HEK293 (cell line): ENCODE measurements at regions not wholly inside any gene's neighbourhood (a gene's known extent, or its start where the extent isn't known, plus 50 kb on each side); places are given as distances from the start of the nearest gene placed in this dataset.

Experiments
- CTCF ChIA-PET: fragments of 350-600 bp; formaldehyde crosslinking; extraction: SDS; loops from one replicate; lab custom pipeline; 2021; ENCODE audit warnings: antibody characterized with exemption; lab: Yijun Ruan, JAX
- POLR2A ChIA-PET: fragments of 300-600 bp; formaldehyde crosslinking; extraction: SDS; loops from one replicate; lab custom pipeline; 2020; ENCODE audit warnings: antibody characterized with exemption, inconsistent platforms; lab: Yijun Ruan, JAX
- H3K27ac ChIP-seq: fragments of 200-500 bp; sonication (Bioruptor generic); 2 replicates; pipeline ENCODE4 v1.5.1; 2014; ENCODE audit warnings: low read depth, low read length, control low read depth, inconsistent platforms; ENCODE audit errors: extremely low read depth
- H3K36me3 ChIP-seq, 2 experiments: fragments of 200-500 bp in 1 of 2; sonication (Bioruptor generic) in 1 of 2; 1 replicate in 1 of 2; 2 replicates in 1 of 2; pipeline ENCODE4 v1.5.1; 2014 to 2017; ENCODE audit warnings: inconsistent platforms in 2 of 2, low read length in 2 of 2; ENCODE audit not compliant: control insufficient read depth in 2 of 2, insufficient read depth in 1 of 2
- H3K4me1 ChIP-seq: fragments of 200-500 bp; sonication (Bioruptor generic); 2 replicates; pipeline ENCODE4 v1.5.1; 2014; ENCODE audit warnings: mild to moderate bottlenecking, low read length, inconsistent platforms; ENCODE audit not compliant: control insufficient read depth, insufficient read depth
- H3K4me3 ChIP-seq: 2 replicates; pipeline ENCODE4 v1.5.1; 2011; ENCODE audit warnings: low read depth, mild to moderate bottlenecking, control low read depth, low read length, moderate library complexity
- H3K9me3 ChIP-seq: fragments of 200-500 bp; sonication (Bioruptor generic); 2 replicates; pipeline ENCODE4 v1.5.1; 2014; ENCODE audit warnings: low read depth, low read length, inconsistent platforms; ENCODE audit not compliant: control insufficient read depth, insufficient read depth
- GLI2 ChIP-seq: fragments of 450-650 bp; formaldehyde crosslinking; IDR thresholded peaks from 2 replicates; pipeline ENCODE4; 2017; ENCODE audit warnings: missing biosample characterization, missing genetic modification characterization, low read depth, borderline replicate concordance
- GLI4 ChIP-seq: fragments of 450-650 bp; formaldehyde crosslinking; IDR thresholded peaks from 2 replicates; pipeline ENCODE4 v1.5.1; 2016; ENCODE audit warnings: missing biosample characterization, missing genetic modification characterization
- GLIS2 ChIP-seq: fragments of 450-650 bp; formaldehyde crosslinking; IDR thresholded peaks from 2 replicates; pipeline ENCODE4 v1.5.1; 2016; ENCODE audit warnings: missing biosample characterization, missing genetic modification characterization
- HOXD13 ChIP-seq: sonication (generic); formaldehyde crosslinking; IDR thresholded peaks from 2 replicates; pipeline ENCODE4 v1.8.0; 2022; ENCODE audit warnings: missing genetic modification reagents, borderline replicate concordance
- ZBTB17 ChIP-seq: fragments of 450-650 bp; formaldehyde crosslinking; IDR thresholded peaks from 2 replicates; pipeline ENCODE4 v1.5.1; 2016; ENCODE audit warnings: missing biosample characterization, missing genetic modification characterization
- ZEB2 ChIP-seq: fragments of 450-650 bp; formaldehyde crosslinking; IDR thresholded peaks from 2 replicates; pipeline ENCODE4 v1.5.1; 2016; ENCODE audit warnings: missing biosample characterization, missing genetic modification characterization
- ZNF146 ChIP-seq: fragments of 450-650 bp; formaldehyde crosslinking; IDR thresholded peaks from 2 replicates; pipeline ENCODE4 v1.5.1; 2016; ENCODE audit warnings: missing biosample characterization, missing genetic modification characterization
- ZNF19 ChIP-seq: fragments of 450-650 bp; formaldehyde crosslinking; IDR thresholded peaks from 2 replicates; pipeline ENCODE4; 2016; ENCODE audit warnings: missing biosample characterization, missing genetic modification characterization, low read depth
- ZNF335 ChIP-seq: fragments of 450-650 bp; formaldehyde crosslinking; conservative IDR thresholded peaks from 2 replicates; pipeline ENCODE4 v1.5.1; 2016; ENCODE audit warnings: missing biosample characterization, missing genetic modification characterization
- ZNF423 ChIP-seq: fragments of 450-650 bp; formaldehyde crosslinking; IDR thresholded peaks from 2 replicates; pipeline ENCODE4 v1.5.1; 2016; ENCODE audit warnings: missing biosample characterization, missing genetic modification characterization
- ZNF501 ChIP-seq: fragments of 450-650 bp; formaldehyde crosslinking; IDR thresholded peaks from 2 replicates; pipeline ENCODE4 v1.5.1; 2016; ENCODE audit warnings: missing biosample characterization, missing genetic modification characterization
- ZNF510 ChIP-seq: fragments of 450-650 bp; formaldehyde crosslinking; IDR thresholded peaks from 2 replicates; pipeline ENCODE4 v1.5.1; 2018; ENCODE audit warnings: mild to moderate bottlenecking, missing genetic modification characterization, missing biosample characterization; ENCODE audit not compliant: insufficient replicate concordance
- ZNF521 ChIP-seq: fragments of 450-650 bp; formaldehyde crosslinking; IDR thresholded peaks from 2 replicates; pipeline ENCODE4 v1.5.1; 2017; ENCODE audit warnings: missing biosample characterization, mild to moderate bottlenecking, missing genetic modification characterization
- ZNF548 ChIP-seq: fragments of 450-650 bp; formaldehyde crosslinking; IDR thresholded peaks from 2 replicates; pipeline ENCODE4 v1.5.1; 2016; ENCODE audit warnings: missing biosample characterization, missing genetic modification characterization
- ZNF585B ChIP-seq: fragments of 450-650 bp; formaldehyde crosslinking; IDR thresholded peaks from 2 replicates; pipeline ENCODE4 v1.5.1; 2016; ENCODE audit warnings: missing biosample characterization, missing genetic modification characterization
- ZNF654 ChIP-seq: fragments of 450-650 bp; formaldehyde crosslinking; IDR thresholded peaks from 2 replicates; pipeline ENCODE4 v1.5.1; 2016; ENCODE audit warnings: low read depth, missing biosample characterization, missing genetic modification characterization
- ZSCAN23 ChIP-seq: fragments of 450-650 bp; formaldehyde crosslinking; IDR thresholded peaks from 2 replicates; pipeline ENCODE4 v1.5.1; 2016; ENCODE audit warnings: missing biosample characterization, missing genetic modification characterization
- ZSCAN30 ChIP-seq: fragments of 450-650 bp; IDR thresholded peaks from 2 replicates; pipeline ENCODE4 v1.5.1; 2018; ENCODE audit warnings: missing biosample characterization, mild to moderate bottlenecking, missing genetic modification characterization, moderate library complexity
- TF ChIP-seq, protein P1 (sequence below): fragments of 450-650 bp; formaldehyde crosslinking; IDR thresholded peaks from 2 replicates; pipeline ENCODE4 v1.5.1; 2016; ENCODE audit warnings: missing biosample characterization, missing genetic modification characterization
- TF ChIP-seq, protein P2 (sequence below): fragments of 450-650 bp; formaldehyde crosslinking; IDR thresholded peaks from 2 replicates; pipeline ENCODE4 v1.5.1; 2016; ENCODE audit warnings: missing biosample characterization, missing genetic modification characterization
- TF ChIP-seq, protein P3 (sequence below): fragments of 450-650 bp; formaldehyde crosslinking; IDR thresholded peaks from 2 replicates; pipeline ENCODE4 v1.5.1; 2016; ENCODE audit warnings: missing biosample characterization, missing genetic modification characterization

DNA sequence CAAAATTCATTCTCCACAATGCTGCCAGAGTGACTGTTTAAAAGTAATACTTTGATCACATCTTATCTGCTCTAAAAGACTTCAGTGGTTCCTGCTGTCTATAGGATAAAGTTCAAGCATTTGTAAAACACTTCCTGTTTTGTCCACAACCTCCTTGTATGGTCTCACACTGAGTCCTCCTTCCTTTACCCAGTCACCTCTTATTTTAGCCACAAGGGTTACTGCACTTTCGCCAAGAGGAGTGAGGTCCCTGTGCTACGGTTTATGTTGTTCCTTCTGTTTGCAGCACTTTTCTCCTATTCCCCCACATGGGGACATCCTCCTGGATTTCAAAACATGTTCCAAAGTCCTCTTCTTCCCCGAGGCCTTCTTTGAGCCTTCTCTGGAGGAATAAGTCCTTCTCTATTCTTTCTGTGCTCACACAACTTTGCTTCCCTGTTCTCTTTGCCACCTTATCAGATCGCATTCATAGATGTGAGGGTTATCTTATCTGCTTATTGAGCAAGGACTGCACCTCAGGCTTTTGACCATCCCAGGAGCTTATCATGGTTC is 112.2 kb upstream of the NABP1 start:
- Histone ChIP-seq H3K4me1 (no peaks in the 10 kb centered on the region), H3K9me3 (no peaks in the 10 kb centered on the region), H3K27ac (no peak overlapping the region), H3K4me3 (no peak overlapping the region), H3K36me3 (no peaks in the 10 kb centered on the region)
- TF ChIP-seq GLI2 (tag by site-specific recombination), result no peak
- POLR2A ChIA-PET, result interaction anchor here (1.6 kb wide), 1 partner anchor 112 kb away, joined by 5 read pairs; the partner anchor contains the start of gene NABP1
- CTCF ChIA-PET, result interaction anchor here (0.6 to 4.0 kb wide), 16 partner anchors 8 to 597 kb away, joined by 3 to 21 read pairs (median 6); no protein-coding TSS in a partner anchor

DNA sequence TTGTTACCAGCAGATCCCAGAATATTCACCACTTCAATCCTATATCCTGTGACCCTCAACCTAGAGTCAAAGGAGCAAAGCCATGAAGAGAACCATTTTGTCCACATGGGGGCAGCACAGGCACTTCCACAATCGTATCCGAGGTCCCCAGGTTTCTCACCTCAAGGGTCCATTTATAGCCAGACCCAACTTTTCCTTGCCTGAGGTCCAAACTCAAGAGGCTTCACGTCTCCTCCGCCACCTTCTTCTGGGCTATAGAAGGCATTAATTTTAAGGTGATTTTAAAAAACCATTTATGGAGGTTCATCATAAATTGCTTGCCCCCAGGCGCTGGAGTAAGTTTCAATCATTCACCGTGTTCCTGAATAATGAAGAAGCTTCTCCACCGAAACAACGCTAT is 111.6 kb upstream of the NABP1 start:
- Histone ChIP-seq H3K9me3 (no peaks in the 10 kb centered on the region), H3K4me3 (no peak overlapping the region), H3K4me1 (no peaks in the 10 kb centered on the region; the same call in 1 of the 2 replicates), H3K27ac (no peak overlapping the region), H3K36me3 (no peaks in the 10 kb centered on the region)
- ChIA-PET CTCF (interaction anchor here (0.7 to 4.0 kb wide), 40 partner anchors 9 to 602 kb away, joined by 3 to 21 read pairs (median 4); no protein-coding TSS in a partner anchor), POLR2A (interaction anchor here (1.6 kb wide), 1 partner anchor 111 kb away, joined by 5 read pairs; the partner anchor contains the start of gene NABP1)
- TF ChIP-seq, protein P1, sequence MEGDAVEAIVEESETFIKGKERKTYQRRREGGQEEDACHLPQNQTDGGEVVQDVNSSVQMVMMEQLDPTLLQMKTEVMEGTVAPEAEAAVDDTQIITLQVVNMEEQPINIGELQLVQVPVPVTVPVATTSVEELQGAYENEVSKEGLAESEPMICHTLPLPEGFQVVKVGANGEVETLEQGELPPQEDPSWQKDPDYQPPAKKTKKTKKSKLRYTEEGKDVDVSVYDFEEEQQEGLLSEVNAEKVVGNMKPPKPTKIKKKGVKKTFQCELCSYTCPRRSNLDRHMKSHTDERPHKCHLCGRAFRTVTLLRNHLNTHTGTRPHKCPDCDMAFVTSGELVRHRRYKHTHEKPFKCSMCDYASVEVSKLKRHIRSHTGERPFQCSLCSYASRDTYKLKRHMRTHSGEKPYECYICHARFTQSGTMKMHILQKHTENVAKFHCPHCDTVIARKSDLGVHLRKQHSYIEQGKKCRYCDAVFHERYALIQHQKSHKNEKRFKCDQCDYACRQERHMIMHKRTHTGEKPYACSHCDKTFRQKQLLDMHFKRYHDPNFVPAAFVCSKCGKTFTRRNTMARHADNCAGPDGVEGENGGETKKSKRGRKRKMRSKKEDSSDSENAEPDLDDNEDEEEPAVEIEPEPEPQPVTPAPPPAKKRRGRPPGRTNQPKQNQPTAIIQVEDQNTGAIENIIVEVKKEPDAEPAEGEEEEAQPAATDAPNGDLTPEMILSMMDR (tag by site-specific recombination), result peak; percentile 38; the same call in 1 of the 2 replicates
- TF ChIP-seq ZNF19 (tag by site-specific recombination), result no peak
- no peak for TF ChIP-seq ZNF510 (tag by site-specific recombination)
- TF ChIP-seq ZNF654, result peak; percentile 78
- no peak for TF ChIP-seq ZSCAN30
- peak; percentile 53 for TF ChIP-seq ZNF335 (tag by site-specific recombination)

DNA sequence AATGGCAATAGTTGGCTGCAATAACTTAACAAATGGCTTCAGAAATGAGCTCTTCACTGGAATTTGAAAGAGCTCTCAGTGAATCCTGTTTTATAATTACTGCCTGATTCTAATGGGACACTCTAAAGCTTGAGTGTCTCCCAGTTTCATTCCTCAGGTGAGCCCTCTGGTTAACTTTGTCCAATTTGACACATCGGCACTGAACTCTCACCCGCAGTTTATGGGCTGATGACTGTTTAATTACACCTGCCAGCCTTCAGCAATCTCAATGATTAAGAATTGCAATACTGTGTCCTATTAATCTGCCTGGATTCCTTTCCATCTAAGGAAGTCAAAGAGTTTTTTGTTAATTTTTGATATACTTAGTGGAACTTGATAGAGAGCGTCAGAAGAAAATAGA is 110.7 kb upstream of the NABP1 start:
- POLR2A ChIA-PET, result interaction anchor here (1.6 kb wide), 1 partner anchor 111 kb away, joined by 5 read pairs; the partner anchor contains the start of gene NABP1
- no peak overlapping the region for H3K27ac ChIP-seq
- TF ChIP-seq ZNF585B (tag by site-specific recombination), result no peak
- TF ChIP-seq ZNF423 (tag by site-specific recombination), result no peak
- TF ChIP-seq GLIS2 (tag by site-specific recombination), result no peak
- no peak for TF ChIP-seq ZNF548 (tag by site-specific recombination)
- TF ChIP-seq ZNF146 (tag by site-specific recombination), result no peak
- TF ChIP-seq ZSCAN23 (tag by site-specific recombination), result no peak
- no peak for TF ChIP-seq ZEB2
- TF ChIP-seq ZBTB17 (tag by site-specific recombination), result no peak
- no peak for TF ChIP-seq HOXD13
- TF ChIP-seq ZNF654, result no peak
- TF ChIP-seq GLI4 (tag by site-specific recombination), result no peak
- no peak for TF ChIP-seq ZNF521
- TF ChIP-seq, protein P2, sequence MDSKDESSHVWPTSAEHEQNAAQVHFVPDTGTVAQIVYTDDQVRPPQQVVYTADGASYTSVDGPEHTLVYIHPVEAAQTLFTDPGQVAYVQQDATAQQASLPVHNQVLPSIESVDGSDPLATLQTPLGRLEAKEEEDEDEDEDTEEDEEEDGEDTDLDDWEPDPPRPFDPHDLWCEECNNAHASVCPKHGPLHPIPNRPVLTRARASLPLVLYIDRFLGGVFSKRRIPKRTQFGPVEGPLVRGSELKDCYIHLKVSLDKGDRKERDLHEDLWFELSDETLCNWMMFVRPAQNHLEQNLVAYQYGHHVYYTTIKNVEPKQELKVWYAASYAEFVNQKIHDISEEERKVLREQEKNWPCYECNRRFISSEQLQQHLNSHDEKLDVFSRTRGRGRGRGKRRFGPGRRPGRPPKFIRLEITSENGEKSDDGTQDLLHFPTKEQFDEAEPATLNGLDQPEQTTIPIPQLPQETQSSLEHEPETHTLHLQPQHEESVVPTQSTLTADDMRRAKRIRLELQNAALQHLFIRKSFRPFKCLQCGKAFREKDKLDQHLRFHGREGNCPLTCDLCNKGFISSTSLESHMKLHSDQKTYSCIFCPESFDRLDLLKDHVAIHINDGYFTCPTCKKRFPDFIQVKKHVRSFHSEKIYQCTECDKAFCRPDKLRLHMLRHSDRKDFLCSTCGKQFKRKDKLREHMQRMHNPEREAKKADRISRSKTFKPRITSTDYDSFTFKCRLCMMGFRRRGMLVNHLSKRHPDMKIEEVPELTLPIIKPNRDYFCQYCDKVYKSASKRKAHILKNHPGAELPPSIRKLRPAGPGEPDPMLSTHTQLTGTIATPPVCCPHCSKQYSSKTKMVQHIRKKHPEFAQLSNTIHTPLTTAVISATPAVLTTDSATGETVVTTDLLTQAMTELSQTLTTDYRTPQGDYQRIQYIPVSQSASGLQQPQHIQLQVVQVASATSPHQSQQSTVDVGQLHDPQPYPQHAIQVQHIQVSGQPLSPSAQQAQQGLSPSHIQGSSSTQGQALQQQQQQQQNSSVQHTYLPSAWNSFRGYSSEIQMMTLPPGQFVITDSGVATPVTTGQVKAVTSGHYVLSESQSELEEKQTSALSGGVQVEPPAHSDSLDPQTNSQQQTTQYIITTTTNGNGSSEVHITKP, result no peak
- no peak for TF ChIP-seq ZNF501 (tag by site-specific recombination)
- TF ChIP-seq, protein P3, sequence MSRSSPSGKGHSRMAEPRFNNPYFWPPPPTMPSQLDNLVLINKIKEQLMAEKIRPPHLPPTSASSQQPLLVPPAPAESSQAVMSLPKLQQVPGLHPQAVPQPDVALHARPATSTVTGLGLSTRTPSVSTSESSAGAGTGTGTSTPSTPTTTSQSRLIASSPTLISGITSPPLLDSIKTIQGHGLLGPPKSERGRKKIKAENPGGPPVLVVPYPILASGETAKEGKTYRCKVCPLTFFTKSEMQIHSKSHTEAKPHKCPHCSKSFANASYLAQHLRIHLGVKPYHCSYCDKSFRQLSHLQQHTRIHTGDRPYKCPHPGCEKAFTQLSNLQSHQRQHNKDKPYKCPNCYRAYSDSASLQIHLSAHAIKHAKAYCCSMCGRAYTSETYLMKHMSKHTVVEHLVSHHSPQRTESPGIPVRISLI (tag by site-specific recombination), result no peak
- TF ChIP-seq ZNF335 (tag by site-specific recombination), result no peak

More for the DNA sequence above, 110.7 kb upstream of the NABP1 start:
- Histone ChIP-seq H3K9me3 (no peaks in the 10 kb centered on the region), H3K4me3 (no peak overlapping the region), H3K36me3 (no peaks in the 10 kb centered on the region), H3K4me1 (no peaks in the 10 kb centered on the region; the same call in 1 of the 2 replicates)
- CTCF ChIA-PET, result interaction anchor here (0.7 to 4.0 kb wide), 42 partner anchors 8 to 601 kb away, joined by 3 to 21 read pairs (median 4); partner anchors contain the start of gene NABP1
